Upper lobe of left lung (tissue), 6 donors: ENCODE measurements at regions not wholly inside any gene's neighbourhood (a gene's known extent, or its start where the extent isn't known, plus 50 kb on each side); places are given as distances from the start of the nearest gene placed in this dataset.

Experiments
- ATAC-seq, 2 donors: fragments of 200-7000 bp; cut with Tn5 transposase; one replicate each; pipeline ENCODE4 v1.9.1; 2022; ENCODE audit warnings: mild to moderate bottlenecking in 2 of 2, moderate library complexity in 2 of 2; ENCODE audit not compliant: low FRiP score in 2 of 2
- DNase-seq, 2 donors: peaks; one replicate each; pipeline ENCODE4 v3.0.0-alpha.2; 2019 to 2020
- H3K27ac ChIP-seq, 4 donors: fragments of 200-600 bp; sonication (generic); one replicate each; pipeline ENCODE4 v1.5.1; 2016 to 2019
- H3K27me3 ChIP-seq, 4 donors: fragments of 200-600 bp; sonication (generic); one replicate each; pipeline ENCODE4 v1.5.1; 2017 to 2019
- H3K36me3 ChIP-seq, 4 donors: fragments of 200-600 bp; sonication (generic); one replicate each; pipeline ENCODE4 v1.5.1; 2016 to 2019
- H3K4me1 ChIP-seq, 4 donors: fragments of 200-600 bp; sonication (generic); one replicate each; pipeline ENCODE4 v1.5.1; 2018 to 2019
- H3K4me3 ChIP-seq, 4 donors: fragments of 200-600 bp; sonication (generic); one replicate each; pipeline ENCODE4 v1.5.1; 2017 to 2019; ENCODE audit warnings: mild to moderate bottlenecking in 2 of 4, moderate library complexity in 1 of 4
- H3K9me3 ChIP-seq, 4 donors: fragments of 200-600 bp; sonication (generic); one replicate each; pipeline ENCODE4 v1.5.1; 2018 to 2019
- CTCF ChIP-seq, 6 experiments: fragments of 450-650 bp in 4 of 6; fragments of 200-600 bp in 2 of 6; sonication (generic) in 2 of 6; IDR thresholded peaks; one replicate each; pipeline ENCODE4 v1.5.1; 2016 to 2019; ENCODE audit warnings: antibody characterized with exemption in 6 of 6
- EP300 ChIP-seq, 4 donors: sonication (generic); formaldehyde crosslinking; IDR thresholded peaks; one replicate each; pipeline ENCODE4 v1.5.1; 2017; ENCODE audit warnings: antibody characterized with exemption in 4 of 4, control low read depth in 2 of 4
- POLR2A ChIP-seq, 4 donors: fragments of 450-650 bp; IDR thresholded peaks; one replicate each; pipeline ENCODE4 v1.5.1; 2016 to 2017; ENCODE audit warnings: antibody characterized with exemption in 4 of 4, mild to moderate bottlenecking in 2 of 4
- POLR2AphosphoS5 ChIP-seq, 2 donors: sonication (generic); formaldehyde crosslinking; IDR thresholded peaks; one replicate each; pipeline ENCODE4 v1.5.1; 2017; ENCODE audit warnings: antibody characterized with exemption in 2 of 2
- WGBS, 2 donors: methylation state at CpG; one replicate each; pipeline ENCODE4 v1.1.5; 2017 to 2018; 5-methylcytosine and 5-hydroxymethylcytosine counted together
- donor health status: DM: no; HTN: no; CAD: no; lungs with moderate emphysema.
- donor health status: DM: no; HTN: yes; CAD: no; lungs with severe emphysema.

GRCh38 chr4:189071241-189071640 lies 869.4 kb upstream of the FRG1 start:
- WGBS, 2 donors = 75 to 77% methylated on average over 6 of the region's 6 CpGs
- H3K4me3 ChIP-seq = no peak overlapping the region
- no peak for ATAC-seq

GRCh38 chr4:189073739-189074138 lies 866.9 kb upstream of the FRG1 start:
- no peak overlapping the region for H3K27ac ChIP-seq
- no peak overlapping the region for H3K4me3 ChIP-seq
- no peaks in the 10 kb centered on the region for H3K9me3 ChIP-seq
- no peaks in the 10 kb centered on the region for H3K4me1 ChIP-seq
- no peaks in the 10 kb centered on the region for H3K27me3 ChIP-seq
- 70 to 79% methylated on average over 6 of the region's 6 CpGs for WGBS, 2 donors
- no peaks in the 10 kb centered on the region for H3K36me3 ChIP-seq
- DNase-seq (no peak), ATAC-seq (no peak)
- TF ChIP-seq EP300 (IDR thresholded peaks at IDR 0.05) = no peak
- no peak for TF ChIP-seq POLR2AphosphoS5 (IDR thresholded peaks at IDR 0.05)
- no peak for TF ChIP-seq POLR2A (IDR thresholded peaks at IDR 0.05)
- TF ChIP-seq CTCF (IDR thresholded peaks at IDR 0.05) = no peak

More at GRCh38 chr4:189071241-189071640, 869.4 kb upstream of the FRG1 start:
- no peaks in the 10 kb centered on the region for H3K9me3 ChIP-seq
- no peaks in the 10 kb centered on the region for H3K36me3 ChIP-seq
- H3K27ac ChIP-seq = no peak overlapping the region
- no peaks in the 10 kb centered on the region for H3K4me1 ChIP-seq
- TF ChIP-seq EP300 (IDR thresholded peaks at IDR 0.05) = no peak
- TF ChIP-seq CTCF (IDR thresholded peaks at IDR 0.05) = no peak
- TF ChIP-seq POLR2A (IDR thresholded peaks at IDR 0.05) = no peak
- TF ChIP-seq POLR2AphosphoS5 (IDR thresholded peaks at IDR 0.05) = no peak
- DNase-seq = no peak
- no peaks in the 10 kb centered on the region for H3K27me3 ChIP-seq

DNA sequence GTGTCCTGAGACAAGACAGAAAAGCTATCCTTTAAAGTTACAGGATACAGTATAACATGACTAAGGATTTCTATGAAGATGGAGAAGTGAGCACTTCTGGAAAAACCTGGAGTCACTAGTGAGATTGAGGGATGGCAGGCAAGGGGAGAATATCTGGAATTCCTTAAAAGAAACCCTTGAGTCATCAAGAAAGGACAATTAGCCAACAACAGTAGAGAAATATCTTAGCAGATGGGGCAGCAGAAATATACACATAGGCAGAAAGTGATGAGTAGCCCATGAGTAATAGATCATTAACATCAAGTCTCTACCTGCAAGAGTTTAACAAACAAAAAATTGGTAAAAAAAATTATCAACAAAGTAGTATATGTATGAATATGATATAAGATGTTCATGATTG lies 858.8 kb upstream of the FRG1 start:
- ATAC-seq = no peak
- TF ChIP-seq POLR2AphosphoS5 (IDR thresholded peaks at IDR 0.05) = no peak
- TF ChIP-seq CTCF (IDR thresholded peaks at IDR 0.05) = no peak
- no peak for TF ChIP-seq POLR2A (IDR thresholded peaks at IDR 0.05)
- no peak for TF ChIP-seq EP300 (IDR thresholded peaks at IDR 0.05)

DNA sequence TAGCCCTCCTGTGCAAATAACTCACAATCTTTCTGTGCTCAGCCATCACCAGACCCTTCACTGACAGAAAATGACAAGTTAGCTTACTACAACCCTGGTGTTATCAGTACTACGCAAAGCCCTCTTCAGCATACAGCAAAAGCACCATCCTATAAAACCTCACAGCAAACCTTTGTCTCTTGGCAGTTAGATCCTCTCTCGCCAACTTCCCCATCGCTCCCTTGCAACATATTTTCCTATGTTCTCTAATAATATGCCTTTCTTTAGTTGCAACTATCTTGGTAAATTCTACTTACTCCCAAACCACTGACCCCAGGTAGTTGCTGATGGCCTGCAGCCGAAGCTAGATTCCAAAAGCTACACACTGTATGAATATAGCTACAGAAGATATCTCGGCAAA lies 856.9 kb upstream of the FRG1 start:
- no peaks in the 10 kb centered on the region for H3K9me3 ChIP-seq
- H3K36me3 ChIP-seq = no peaks in the 10 kb centered on the region
- no peak overlapping the region for H3K27ac ChIP-seq
- 84 to 95% methylated on average over 5 of the region's 5 CpGs for WGBS, 2 donors
- no peak overlapping the region for H3K4me3 ChIP-seq
- TF ChIP-seq CTCF (IDR thresholded peaks at IDR 0.05) (no peak), POLR2AphosphoS5 (IDR thresholded peaks at IDR 0.05) (no peak), EP300 (IDR thresholded peaks at IDR 0.05) (no peak)
- DNase-seq = no peak
- ATAC-seq = no peak
- H3K27me3 ChIP-seq = no peaks in the 10 kb centered on the region
- H3K4me1 ChIP-seq = no peaks in the 10 kb centered on the region

More for the DNA sequence above, 858.8 kb upstream of the FRG1 start:
- no peaks in the 10 kb centered on the region for H3K9me3 ChIP-seq
- H3K4me3 ChIP-seq = no peak overlapping the region
- no peaks in the 10 kb centered on the region for H3K27me3 ChIP-seq
- DNase-seq = no peak
- H3K27ac ChIP-seq = no peak overlapping the region
- H3K4me1 ChIP-seq = no peaks in the 10 kb centered on the region
- H3K36me3 ChIP-seq = no peaks in the 10 kb centered on the region

DNA sequence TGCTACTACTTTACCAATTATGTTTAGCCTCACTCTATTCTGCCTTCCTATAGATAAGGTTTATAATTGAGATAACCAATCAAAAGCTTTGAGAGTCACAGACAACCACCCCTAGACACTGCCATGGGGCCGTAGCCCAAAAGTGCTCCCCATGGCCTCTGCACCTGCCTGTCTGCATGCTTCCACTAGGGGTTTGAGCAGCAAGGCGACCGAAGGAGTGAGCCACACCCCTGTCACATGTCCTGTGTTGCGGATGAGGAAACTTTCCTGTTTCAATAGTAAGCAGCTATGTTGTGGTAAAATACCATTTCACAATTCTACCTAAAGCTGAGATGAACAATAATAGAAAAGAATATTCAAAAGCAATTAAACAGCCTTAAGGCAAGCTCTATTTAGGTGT lies 856.0 kb upstream of the FRG1 start:
- H3K36me3 ChIP-seq = no peaks in the 10 kb centered on the region
- DNase-seq (no peak), ATAC-seq (no peak)
- TF ChIP-seq POLR2AphosphoS5 (IDR thresholded peaks at IDR 0.05) (no peak), POLR2A (IDR thresholded peaks at IDR 0.05) (no peak)
- no peaks in the 10 kb centered on the region for H3K9me3 ChIP-seq
- WGBS, 2 donors = 63 to 80% methylated on average over 4 of the region's 4 CpGs
- H3K4me3 ChIP-seq = no peak overlapping the region
- H3K4me1 ChIP-seq = no peaks in the 10 kb centered on the region
- no peaks in the 10 kb centered on the region for H3K27me3 ChIP-seq
- H3K27ac ChIP-seq = no peak overlapping the region
